Kidney epithelial cell (primary cell): ENCODE measurements at regions not wholly inside any gene's neighbourhood (a gene's known extent, or its start where the extent isn't known, plus 50 kb on each side); places are given as distances from the start of the nearest gene placed in this dataset.

ENCODE experiments used
- DNase-seq: peaks from one replicate; pipeline ENCODE4 v3.0.0-alpha.2; 2010; ENCODE audit warnings: low read depth
- H3K27me3 ChIP-seq: 2 replicates; pipeline ENCODE4 v1.6.0; 2011; ENCODE audit warnings: low read length; ENCODE audit not compliant: control insufficient read depth, insufficient read depth
- H3K36me3 ChIP-seq: 2 replicates; pipeline ENCODE4 v1.5.1; 2011; ENCODE audit warnings: low read length; ENCODE audit not compliant: control insufficient read depth, insufficient read depth
- H3K4me3 ChIP-seq: 2 replicates; pipeline ENCODE4 v1.5.1; 2011; ENCODE audit warnings: low read depth, mild to moderate bottlenecking, control low read depth, low read length
- TF ChIP-seq, protein P1 (sequence below): IDR thresholded peaks from 2 replicates; pipeline ENCODE4 v1.5.1; 2011; ENCODE audit warnings: mild to moderate bottlenecking, moderate library complexity, low read length, control low read depth, inconsistent platforms; ENCODE audit not compliant: insufficient read depth, poor library complexity, severe bottlenecking

DNA sequence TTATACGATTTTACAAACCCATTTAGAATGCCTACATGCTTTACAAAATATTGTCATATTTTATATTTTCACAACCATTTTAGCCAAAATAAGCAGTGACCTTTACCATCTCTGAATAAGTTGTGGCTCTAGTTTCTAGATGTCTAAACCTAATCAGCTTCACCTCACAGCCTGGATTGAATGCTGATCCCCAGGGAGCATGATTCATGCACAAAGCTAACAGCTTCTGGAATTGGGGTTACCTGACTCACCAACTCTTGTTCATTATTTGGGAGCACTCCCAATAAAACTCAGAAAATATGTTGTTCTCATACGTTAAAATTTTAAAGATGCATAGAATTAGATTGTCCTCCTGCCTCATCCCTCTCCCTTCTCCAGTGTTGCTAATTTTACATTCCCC lies 611.7 kb upstream of the NETO1 start:
- H3K27me3 ChIP-seq: no peaks in the 10 kb centered on the region
- no peak for DNase-seq
- no peaks in the 10 kb centered on the region for H3K36me3 ChIP-seq
- H3K4me3 ChIP-seq: no peak overlapping the region
- TF ChIP-seq, protein P1, sequence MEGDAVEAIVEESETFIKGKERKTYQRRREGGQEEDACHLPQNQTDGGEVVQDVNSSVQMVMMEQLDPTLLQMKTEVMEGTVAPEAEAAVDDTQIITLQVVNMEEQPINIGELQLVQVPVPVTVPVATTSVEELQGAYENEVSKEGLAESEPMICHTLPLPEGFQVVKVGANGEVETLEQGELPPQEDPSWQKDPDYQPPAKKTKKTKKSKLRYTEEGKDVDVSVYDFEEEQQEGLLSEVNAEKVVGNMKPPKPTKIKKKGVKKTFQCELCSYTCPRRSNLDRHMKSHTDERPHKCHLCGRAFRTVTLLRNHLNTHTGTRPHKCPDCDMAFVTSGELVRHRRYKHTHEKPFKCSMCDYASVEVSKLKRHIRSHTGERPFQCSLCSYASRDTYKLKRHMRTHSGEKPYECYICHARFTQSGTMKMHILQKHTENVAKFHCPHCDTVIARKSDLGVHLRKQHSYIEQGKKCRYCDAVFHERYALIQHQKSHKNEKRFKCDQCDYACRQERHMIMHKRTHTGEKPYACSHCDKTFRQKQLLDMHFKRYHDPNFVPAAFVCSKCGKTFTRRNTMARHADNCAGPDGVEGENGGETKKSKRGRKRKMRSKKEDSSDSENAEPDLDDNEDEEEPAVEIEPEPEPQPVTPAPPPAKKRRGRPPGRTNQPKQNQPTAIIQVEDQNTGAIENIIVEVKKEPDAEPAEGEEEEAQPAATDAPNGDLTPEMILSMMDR: no peak

DNA sequence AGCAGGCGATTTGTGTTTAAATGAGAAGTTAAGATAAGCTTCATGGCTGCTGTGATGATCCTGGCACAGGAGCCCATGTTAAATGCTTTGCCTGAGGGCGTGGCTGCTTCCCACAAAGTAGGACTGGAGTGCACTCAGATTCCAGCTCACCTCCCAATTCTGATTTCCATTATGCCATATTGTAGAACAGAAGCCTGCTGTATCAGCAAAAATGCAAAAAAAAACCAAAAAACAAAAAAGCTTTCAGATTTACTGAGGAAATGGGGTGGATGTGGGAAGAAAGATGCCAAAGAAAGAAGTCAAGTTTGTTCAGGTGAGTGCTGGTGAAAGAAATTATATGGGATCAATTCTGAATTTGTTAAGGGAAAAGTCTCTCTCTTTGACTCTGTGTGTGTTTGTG lies 610.4 kb upstream of the NETO1 start:
- TF ChIP-seq, protein P1: no peak
- no peaks in the 10 kb centered on the region for H3K36me3 ChIP-seq
- no peak for DNase-seq
- no peaks in the 10 kb centered on the region for H3K27me3 ChIP-seq
- H3K4me3 ChIP-seq: no peak overlapping the region

DNA sequence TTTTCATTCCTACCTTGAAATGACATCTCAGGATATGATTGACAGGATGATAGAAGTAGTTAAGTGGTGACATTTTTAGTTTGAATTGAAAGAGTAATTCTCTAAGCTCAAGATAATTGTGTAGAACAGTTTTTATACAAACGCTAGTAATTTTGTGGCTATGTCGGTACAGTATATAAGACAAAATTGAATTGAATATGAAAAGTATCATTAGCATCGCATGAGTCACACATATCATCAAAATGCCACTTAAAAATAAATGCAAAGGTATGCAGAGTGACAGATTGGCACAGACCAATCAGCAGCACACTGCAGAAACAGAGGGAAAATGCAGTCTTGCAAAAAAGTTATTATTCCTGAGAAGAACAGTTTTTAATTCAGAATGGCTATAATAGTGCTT lies 608.2 kb upstream of the NETO1 start:
- no peaks in the 10 kb centered on the region for H3K27me3 ChIP-seq
- TF ChIP-seq, protein P1: no peak
- H3K4me3 ChIP-seq: no peak overlapping the region
- DNase-seq: no peak
- no peaks in the 10 kb centered on the region for H3K36me3 ChIP-seq

DNA sequence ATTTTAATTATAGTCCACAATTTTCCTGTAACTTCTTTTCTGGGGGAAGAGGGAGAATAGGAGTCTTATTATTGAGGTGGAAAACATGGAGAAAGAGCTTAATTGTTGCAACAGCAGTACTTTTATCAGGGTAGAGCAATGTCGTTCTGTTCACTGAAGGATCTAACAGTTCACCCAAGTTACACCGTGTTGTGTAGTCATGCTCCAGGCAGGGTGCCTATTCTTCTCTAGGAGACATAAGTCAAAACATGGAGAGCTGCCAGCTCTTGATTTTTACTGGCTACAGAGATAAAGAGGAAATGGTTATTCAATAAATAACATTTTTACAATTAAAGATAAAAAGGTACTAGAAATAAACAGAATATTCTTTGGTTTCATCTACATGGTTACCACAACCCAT lies 594.3 kb upstream of the NETO1 start:
- Histone ChIP-seq H3K27me3 (no peaks in the 10 kb centered on the region), H3K4me3 (no peak overlapping the region), H3K36me3 (no peaks in the 10 kb centered on the region)
- no peak for DNase-seq
- TF ChIP-seq, protein P1: no peak

DNA sequence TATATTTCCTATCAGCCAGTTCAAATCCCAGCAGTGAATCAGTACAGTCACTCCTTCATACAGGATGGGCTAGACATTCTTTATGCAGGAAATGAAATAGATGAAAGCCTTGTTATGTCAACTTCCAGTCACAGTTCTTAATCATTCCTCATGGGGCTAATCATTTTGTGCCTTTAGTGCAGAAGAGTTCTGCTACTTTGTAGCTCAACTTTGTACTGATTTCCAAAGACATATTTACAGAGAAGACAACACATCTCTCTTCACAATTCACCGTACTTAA lies 593.9 kb upstream of the NETO1 start:
- TF ChIP-seq, protein P1: no peak
- Histone ChIP-seq H3K4me3 (no peak overlapping the region), H3K27me3 (no peaks in the 10 kb centered on the region), H3K36me3 (no peaks in the 10 kb centered on the region)
- DNase-seq: no peak

DNA sequence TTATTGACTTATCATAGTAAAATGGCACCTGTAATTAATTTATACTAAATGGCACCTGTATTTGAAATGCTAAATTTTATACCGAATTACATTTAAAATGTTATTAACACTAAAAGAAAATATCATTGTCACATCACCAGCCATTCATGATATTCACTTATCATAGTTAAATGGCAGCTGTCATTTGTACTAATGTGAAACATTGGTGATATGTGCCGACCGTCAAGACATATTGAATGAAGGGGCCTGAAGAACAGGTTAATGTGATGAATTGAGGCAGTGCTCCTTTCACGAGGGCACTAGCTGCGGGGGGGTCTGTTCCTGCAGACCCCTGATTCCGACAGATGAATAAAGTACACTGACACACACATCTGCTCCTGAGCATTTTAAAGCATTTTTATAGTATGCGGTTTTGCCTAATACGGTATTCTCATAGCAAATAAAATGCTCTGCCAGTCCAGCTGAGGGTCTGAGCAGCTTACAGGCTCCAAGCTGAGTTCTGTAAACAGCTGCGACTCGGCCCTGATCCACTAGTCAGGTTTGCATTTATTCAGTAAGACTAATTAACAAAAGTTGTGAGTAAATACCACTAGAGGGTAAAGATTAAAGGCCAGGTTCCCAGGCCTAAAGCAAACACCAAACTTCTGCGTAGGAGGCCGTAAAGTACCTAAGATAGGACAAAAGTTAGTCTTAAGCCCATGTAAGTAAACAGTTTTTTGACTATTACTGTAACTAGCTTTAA lies 593.4 kb upstream of the NETO1 start:
- TF ChIP-seq, protein P1: no peak
- Histone ChIP-seq H3K4me3 (no peak overlapping the region), H3K27me3 (no peaks in the 10 kb centered on the region), H3K36me3 (no peaks in the 10 kb centered on the region)
- no peak for DNase-seq
